ENCODE measurements at regions not wholly inside any gene's neighbourhood (a gene's known extent, or its start where the extent isn't known, plus 50 kb on each side); places are given as distances from the start of the nearest gene placed in this dataset.
"Not testable (repeated sequence)": the region's sequence is repeated elsewhere in the genome, so short reads cannot be mapped to it uniquely, and the experiment has no call there.

GRCh38 chr2:145782607-145783006 is 1262.7 kb upstream of the ZEB2 start:
- ATAC-seq: not testable (repeated sequence)

- ATAC-seq: no peak
- TF ChIP-seq ZNF565 (CRISPR knock-in tag; conservative IDR thresholded peaks at IDR 0.05; ENCODE audit: low read depth) (no peak), RARB (CRISPR knock-in tag; IDR thresholded peaks at IDR 0.05) (no peak), BACH2 (CRISPR knock-in tag; IDR thresholded peaks at IDR 0.05; ENCODE audit: borderline replicate concordance) (no peak), ZFP30 (CRISPR knock-in tag; IDR thresholded peaks at IDR 0.05) (no peak), ESRRG (CRISPR knock-in tag; IDR thresholded peaks at IDR 0.05) (no peak), ZNF8 (CRISPR knock-in tag; IDR thresholded peaks at IDR 0.05) (no peak), CSDC2 (CRISPR knock-in tag; IDR thresholded peaks at IDR 0.05) (no peak), OSR1 (CRISPR knock-in tag; IDR thresholded peaks at IDR 0.05) (no peak), TSHZ2 (CRISPR knock-in tag; IDR thresholded peaks at IDR 0.05) (no peak), ISL1 (CRISPR knock-in tag; IDR thresholded peaks at IDR 0.05) (no peak), TCF4 (CRISPR knock-in tag; IDR thresholded peaks at IDR 0.05; ENCODE audit: borderline replicate concordance) (no peak), ZFP3 (CRISPR knock-in tag; IDR thresholded peaks at IDR 0.05) (no peak), GLIS3 (CRISPR knock-in tag; IDR thresholded peaks at IDR 0.05) (no peak), PPARA (CRISPR knock-in tag; IDR thresholded peaks at IDR 0.05; ENCODE audit: borderline replicate concordance) (no peak), PATZ1 (CRISPR knock-in tag; IDR thresholded peaks at IDR 0.05; ENCODE audit: borderline replicate concordance) (no peak)
Measured at GRCh38 chr2:145777914-145778313, 1258.0 kb upstream of the ZEB2 start.

GRCh38 chr2:145777297-145777696 is 1257.4 kb upstream of the ZEB2 start:
- ATAC-seq: peak; percentile 58
- TF ChIP-seq CSDC2 (CRISPR knock-in tag; IDR thresholded peaks at IDR 0.05) (no peak), ZFP30 (CRISPR knock-in tag; IDR thresholded peaks at IDR 0.05) (no peak)

- no peak for ATAC-seq
- TF ChIP-seq ZNF8 (CRISPR knock-in tag; IDR thresholded peaks at IDR 0.05) (no peak), TOX (CRISPR knock-in tag; IDR thresholded peaks at IDR 0.05; ENCODE audit: borderline replicate concordance) (no peak), TCF4 (CRISPR knock-in tag; IDR thresholded peaks at IDR 0.05; ENCODE audit: borderline replicate concordance) (no peak), ISL1 (CRISPR knock-in tag; IDR thresholded peaks at IDR 0.05) (no peak), ARNTL (CRISPR knock-in tag; IDR thresholded peaks at IDR 0.05; ENCODE audit: borderline replicate concordance, low read depth) (no peak), TSHZ2 (CRISPR knock-in tag; IDR thresholded peaks at IDR 0.05) (no peak), ZC3H10 (CRISPR knock-in tag; IDR thresholded peaks at IDR 0.05) (no peak), OSR1 (CRISPR knock-in tag; IDR thresholded peaks at IDR 0.05) (no peak), ESRRG (CRISPR knock-in tag; IDR thresholded peaks at IDR 0.05) (no peak), CSRNP3 (CRISPR knock-in tag; IDR thresholded peaks at IDR 0.05) (no peak), ZNF565 (CRISPR knock-in tag; conservative IDR thresholded peaks at IDR 0.05; ENCODE audit: low read depth) (no peak), SNAI2 (CRISPR knock-in tag; IDR thresholded peaks at IDR 0.05) (no peak), GLIS3 (CRISPR knock-in tag; IDR thresholded peaks at IDR 0.05) (no peak), PPARA (CRISPR knock-in tag; IDR thresholded peaks at IDR 0.05; ENCODE audit: borderline replicate concordance) (no peak), CSDC2 (CRISPR knock-in tag; IDR thresholded peaks at IDR 0.05) (no peak), POU6F1 (CRISPR knock-in tag; IDR thresholded peaks at IDR 0.05; ENCODE audit: borderline replicate concordance, low read depth) (no peak), ZNF70 (CRISPR knock-in tag; IDR thresholded peaks at IDR 0.05) (no peak), RARB (CRISPR knock-in tag; IDR thresholded peaks at IDR 0.05) (no peak)
Measured at GRCh38 chr2:145775591-145775990, 1255.7 kb upstream of the ZEB2 start.
